ENCODE measurements at regions not wholly inside any gene's neighbourhood (a gene's known extent, or its start where the extent isn't known, plus 50 kb on each side); places are given as distances from the start of the nearest gene placed in this dataset.

- DNase-seq (ENCODE audit: low spot score): no peak
Measured at GRCh38 chr3:113051787-113052186, 61.0 kb downstream of the GTPBP8 start.

GRCh38 chr3:113053169-113053568 lies 62.4 kb downstream of the GTPBP8 start:
- no peak for DNase-seq (ENCODE audit: low spot score)

GRCh38 chr3:113054552-113054951 lies 63.8 kb downstream of the GTPBP8 start:
- no peak for DNase-seq (ENCODE audit: low spot score)

- no peak for DNase-seq (ENCODE audit: low spot score)
Measured at GRCh38 chr3:113055201-113055600, 64.4 kb downstream of the GTPBP8 start.

GRCh38 chr3:113055961-113056360 lies 65.2 kb downstream of the GTPBP8 start:
- DNase-seq (ENCODE audit: low spot score): no peak

- no peak for DNase-seq (ENCODE audit: low spot score)
Measured at GRCh38 chr3:113057117-113057516, 66.3 kb downstream of the GTPBP8 start.

GRCh38 chr3:113058188-113058587 lies 67.4 kb downstream of the GTPBP8 start:
- no peak for DNase-seq (ENCODE audit: low spot score)

- no peak for DNase-seq (ENCODE audit: low spot score)
Measured at GRCh38 chr3:113062705-113063104, 71.9 kb downstream of the GTPBP8 start.

- DNase-seq (ENCODE audit: low spot score): no peak
Measured at GRCh38 chr3:113063126-113063894, 72.5 kb downstream of the GTPBP8 start.

- no peak for DNase-seq (ENCODE audit: low spot score)
Measured at GRCh38 chr3:113064183-113064582, 73.4 kb downstream of the GTPBP8 start.

- no peak for DNase-seq (ENCODE audit: low spot score)
Measured at GRCh38 chr3:113065336-113065735, 74.6 kb downstream of the GTPBP8 start.

- no peak for DNase-seq (ENCODE audit: low spot score)
Measured at GRCh38 chr3:113070072-113070640, 79.4 kb downstream of the GTPBP8 start.

GRCh38 chr3:113070681-113071113 lies 79.9 kb downstream of the GTPBP8 start:
- no peak for DNase-seq (ENCODE audit: low spot score)

- DNase-seq (ENCODE audit: low spot score): no peak
Measured at GRCh38 chr3:113075588-113075987, 84.8 kb downstream of the GTPBP8 start.

- no peak for DNase-seq (ENCODE audit: low spot score)
Measured at GRCh38 chr3:113079218-113079961, 88.6 kb downstream of the GTPBP8 start.

GRCh38 chr3:113084777-113085176 lies 94.0 kb downstream of the GTPBP8 start:
- DNase-seq (ENCODE audit: low spot score): no peak

GRCh38 chr3:113086560-113087461 lies 96.0 kb downstream of the GTPBP8 start:
- no peak for DNase-seq (ENCODE audit: low spot score)

GRCh38 chr3:113088616-113089015 lies 97.8 kb downstream of the GTPBP8 start:
- DNase-seq (ENCODE audit: low spot score): no peak

- no peak for DNase-seq (ENCODE audit: low spot score)
Measured at GRCh38 chr3:113091417-113091816, 100.6 kb downstream of the GTPBP8 start.

- DNase-seq (ENCODE audit: low spot score): no peak
Measured at GRCh38 chr3:113092746-113093145, 102.0 kb downstream of the GTPBP8 start.

- DNase-seq (ENCODE audit: low spot score): no peak
Measured at GRCh38 chr3:113094337-113095221, 103.8 kb downstream of the GTPBP8 start.
